Keratinocyte (primary cell): ENCODE measurements at regions not wholly inside any gene's neighbourhood (a gene's known extent, or its start where the extent isn't known, plus 50 kb on each side); places are given as distances from the start of the nearest gene placed in this dataset.
"Not testable (repeated sequence)": the region's sequence is repeated elsewhere in the genome, so short reads cannot be mapped to it uniquely, and the experiment has no call there.

ENCODE experiments used
- DNase-seq: peaks from one replicate; pipeline ENCODE4 v3.0.0-alpha.2; 2011; ENCODE audit warnings: low read depth, missing footprints, low spot score
- FAIRE-seq: peaks from 2 replicates; lab custom pipeline; 2011; peaks lifted over from hg19 to GRCh38; lab: Jason Lieb, UNC
- H2AFZ ChIP-seq: 2 replicates; pipeline ENCODE4 v1.6.0; 2012; ENCODE audit warnings: low read length, control low read depth, inconsistent platforms; ENCODE audit not compliant: control insufficient read depth
- H3K27ac ChIP-seq: 2 replicates; pipeline ENCODE4 v1.5.1; 2011; ENCODE audit warnings: low read length; ENCODE audit not compliant: control insufficient read depth, insufficient read depth
- H3K27me3 ChIP-seq: 3 replicates; pipeline ENCODE4 v1.6.0; 2011; ENCODE audit warnings: low read length; ENCODE audit not compliant: control insufficient read depth, insufficient read depth; ENCODE audit errors: extremely low read depth
- H3K36me3 ChIP-seq, 2 experiments: 2 replicates in 1 of 2; 3 replicates in 1 of 2; pipeline ENCODE4 v1.5.1; 2011; ENCODE audit warnings: low read length in 2 of 2, mild to moderate bottlenecking in 1 of 2; ENCODE audit not compliant: control insufficient read depth in 2 of 2, insufficient read depth in 2 of 2; ENCODE audit errors: extremely low read depth in 1 of 2
- H3K4me1 ChIP-seq: 3 replicates; pipeline ENCODE4 v1.5.1; 2011; ENCODE audit warnings: low read length; ENCODE audit not compliant: control insufficient read depth, insufficient read depth; ENCODE audit errors: extremely low read depth
- H3K4me2 ChIP-seq: 3 replicates; pipeline ENCODE4 v1.6.0; 2011; ENCODE audit warnings: low read depth, low read length; ENCODE audit not compliant: control insufficient read depth, insufficient read depth; ENCODE audit errors: extremely low read depth
- H3K4me3 ChIP-seq, 3 experiments: fragments of 200-600 bp in 1 of 3; sonication (generic) in 1 of 3; 2 replicates in 2 of 3; 3 replicates in 1 of 3; pipeline ENCODE4 v1.5.1; 2011 to 2016; ENCODE audit warnings: low read length in 3 of 3, mild to moderate bottlenecking in 3 of 3, control low read depth in 2 of 3, inconsistent platforms in 1 of 3, low read depth in 1 of 3, mixed read lengths in 1 of 3, mixed run types in 1 of 3, moderate library complexity in 1 of 3; ENCODE audit not compliant: control insufficient read depth in 2 of 3, insufficient read depth in 2 of 3; ENCODE audit errors: extremely low read depth in 1 of 3
- H3K79me2 ChIP-seq: 2 replicates; pipeline ENCODE4 v1.6.0; 2012; ENCODE audit warnings: low read length; ENCODE audit not compliant: control insufficient read depth, insufficient read depth
- H3K9ac ChIP-seq: 3 replicates; pipeline ENCODE4 v1.6.0; 2011; ENCODE audit warnings: low read length; ENCODE audit not compliant: control insufficient read depth, insufficient read depth; ENCODE audit errors: extremely low read depth
- H3K9me1 ChIP-seq: 3 replicates; pipeline ENCODE4 v1.6.0; 2011; ENCODE audit warnings: low read length; ENCODE audit not compliant: control insufficient read depth, insufficient read depth; ENCODE audit errors: extremely low read depth
- H3K9me3 ChIP-seq: 2 replicates; pipeline ENCODE4 v1.5.1; 2012; ENCODE audit warnings: low read depth, low read length; ENCODE audit not compliant: control insufficient read depth
- H4K20me1 ChIP-seq: 3 replicates; pipeline ENCODE4 v1.6.0; 2011; ENCODE audit warnings: low read length; ENCODE audit not compliant: control insufficient read depth, insufficient read depth; ENCODE audit errors: extremely low read depth
- CTCF ChIP-seq, 3 experiments: IDR thresholded peaks in 1 of 3; conservative IDR thresholded peaks in 1 of 3; optimal IDR thresholded peaks in 1 of 3; 2 replicates in 2 of 3; 3 replicates in 1 of 3; pipeline versions ENCODE3 to v1.5.1; 2011; ENCODE audit warnings: low read length in 3 of 3, mild to moderate bottlenecking in 3 of 3, moderate library complexity in 2 of 3, control low read depth in 1 of 3, inconsistent platforms in 1 of 3; ENCODE audit not compliant: insufficient read depth in 2 of 3; ENCODE audit errors: extremely low read depth in 1 of 3
- EZH2 ChIP-seq: IDR thresholded peaks from one replicate; pipeline ENCODE4 v1.6.1; 2012; ENCODE audit warnings: inconsistent platforms, mild to moderate bottlenecking, low read length, moderate library complexity
- dilution Hi-C: fragments of 300-500 bp; cut with MboI; formaldehyde crosslinking; loops from one replicate; pipeline ENCODE4 v1.7.0; 2020; ENCODE audit warnings: low sequenced_read_pairs; ENCODE audit not compliant: extremely low pct_ligation_motif_present

- H3K79me2 ChIP-seq, H3K27me3 ChIP-seq, H2AFZ ChIP-seq, DNase-seq, dilution Hi-C loops, H3K36me3 ChIP-seq, H3K4me2 ChIP-seq, FAIRE-seq, H3K9ac ChIP-seq, H3K27ac ChIP-seq, H3K4me3 ChIP-seq, H3K9me3 ChIP-seq, H4K20me1 ChIP-seq, H3K9me1 ChIP-seq, H3K4me1 ChIP-seq: not testable (repeated sequence)
Measured at GRCh38 chr4:121616449-121616848, 80.3 kb downstream of the ANXA5 start.

GRCh38 chr4:121614101-121614500 is 82.7 kb downstream of the ANXA5 start:
- H3K9ac ChIP-seq, result no peak overlapping the region
- no peaks in the 10 kb centered on the region for H3K4me1 ChIP-seq
- no peak overlapping the region for H3K27ac ChIP-seq
- no peaks in the 10 kb centered on the region for H3K36me3 ChIP-seq
- FAIRE-seq (no peak), DNase-seq (no peak)
- H3K79me2 ChIP-seq, result no peaks in the 10 kb centered on the region
- H3K9me1 ChIP-seq, result no peaks in the 10 kb centered on the region
- H3K4me3 ChIP-seq, result no peak overlapping the region
- no peaks in the 10 kb centered on the region for H4K20me1 ChIP-seq
- H3K9me3 ChIP-seq, result no peaks in the 10 kb centered on the region
- H3K4me2 ChIP-seq, result no peak overlapping the region
- H2AFZ ChIP-seq, result no peak overlapping the region
- no peaks in the 10 kb centered on the region for H3K27me3 ChIP-seq
- dilution Hi-C loops, result no loop called here
- no peak for TF ChIP-seq CTCF (optimal IDR thresholded peaks at IDR 0.05 in 1 of 3, IDR thresholded peaks at IDR 0.05 in 1 of 3, conservative IDR thresholded peaks at IDR 0.05 in 1 of 3; ENCODE audit: extremely low read depth in 1 of 3, insufficient read depth in 2 of 3, low read length in 3 of 3)
- TF ChIP-seq EZH2, result no peak

- FAIRE-seq, result no peak
- no peak for DNase-seq
- dilution Hi-C loops, result no loop called here
Measured at GRCh38 chr4:121599049-121599448, 97.7 kb downstream of the ANXA5 start.

More at GRCh38 chr4:121599049-121599448, 97.7 kb downstream of the ANXA5 start:
- Histone ChIP-seq H3K79me2 (no peaks in the 10 kb centered on the region), H3K9me3 (no peaks in the 10 kb centered on the region), H2AFZ (no peak overlapping the region), H3K36me3 (no peaks in the 10 kb centered on the region), H4K20me1 (no peaks in the 10 kb centered on the region), H3K4me1 (no peaks in the 10 kb centered on the region), H3K9ac (no peak overlapping the region), H3K9me1 (no peaks in the 10 kb centered on the region), H3K4me2 (no peak overlapping the region), H3K4me3 (no peak overlapping the region), H3K27me3 (no peaks in the 10 kb centered on the region), H3K27ac (no peak overlapping the region)
- TF ChIP-seq CTCF (optimal IDR thresholded peaks at IDR 0.05 in 1 of 3, IDR thresholded peaks at IDR 0.05 in 1 of 3, conservative IDR thresholded peaks at IDR 0.05 in 1 of 3; ENCODE audit: extremely low read depth in 1 of 3, insufficient read depth in 2 of 3, low read length in 3 of 3) (no peak), EZH2 (no peak)
